GM18499 (cell line): ENCODE measurements at regions not wholly inside any gene's neighbourhood (a gene's known extent, or its start where the extent isn't known, plus 50 kb on each side); places are given as distances from the start of the nearest gene placed in this dataset.
"Not testable (repeated sequence)": the region's sequence is repeated elsewhere in the genome, so short reads cannot be mapped to it uniquely, and the experiment has no call there.

ENCODE experiments used
- ATAC-seq: cut with Tn5 transposase; IDR thresholded peaks from one replicate; pipeline ENCODE4 v1.9.1; 2021; ENCODE audit warnings: moderate number of reproducible peaks; ENCODE audit not compliant: insufficient read depth, unreplicated experiment

DNA sequence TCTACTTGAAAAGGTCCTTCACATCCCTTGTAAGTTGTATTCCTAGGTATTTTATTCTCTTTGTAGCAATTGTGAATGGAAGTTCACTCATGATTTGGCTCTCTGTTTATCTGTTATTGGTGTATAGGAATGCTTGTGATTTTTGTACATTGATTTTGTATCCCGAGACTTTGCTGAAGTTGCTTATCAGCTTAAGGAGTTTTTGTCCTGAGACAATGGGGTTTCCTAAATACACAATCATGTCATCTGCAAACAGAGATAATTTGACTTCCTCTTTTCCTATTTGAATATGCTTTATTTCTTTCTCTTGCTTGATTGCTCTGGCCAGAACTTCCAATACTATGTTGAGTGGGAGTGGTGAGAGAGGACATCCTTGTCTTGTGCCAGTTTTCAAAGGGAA lies 69.8 kb upstream of the MYRIP start:
- not testable (repeated sequence) for ATAC-seq

DNA sequence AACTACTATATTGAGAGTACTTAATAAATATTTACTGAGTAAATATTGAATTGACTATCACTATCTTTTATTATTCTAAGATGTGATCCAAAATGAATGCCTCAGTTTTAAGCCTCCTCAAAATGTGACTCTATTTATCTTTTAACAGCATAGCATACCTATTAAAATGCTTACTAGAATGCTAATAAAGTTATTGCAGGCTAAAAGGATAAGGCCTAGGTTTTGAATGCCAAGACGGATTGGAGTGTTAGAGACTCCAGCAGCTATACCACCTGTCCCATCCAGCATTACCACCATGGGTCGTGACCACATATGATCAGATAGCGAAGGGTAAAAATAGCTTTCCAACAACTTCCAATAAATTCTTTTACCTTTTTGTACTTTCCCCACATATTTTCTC lies 64.7 kb upstream of the MYRIP start:
- no peak for ATAC-seq

- ATAC-seq = no peak
Observed at GRCh38 chr3:39748002-39748401, 61.4 kb upstream of the MYRIP start.

DNA sequence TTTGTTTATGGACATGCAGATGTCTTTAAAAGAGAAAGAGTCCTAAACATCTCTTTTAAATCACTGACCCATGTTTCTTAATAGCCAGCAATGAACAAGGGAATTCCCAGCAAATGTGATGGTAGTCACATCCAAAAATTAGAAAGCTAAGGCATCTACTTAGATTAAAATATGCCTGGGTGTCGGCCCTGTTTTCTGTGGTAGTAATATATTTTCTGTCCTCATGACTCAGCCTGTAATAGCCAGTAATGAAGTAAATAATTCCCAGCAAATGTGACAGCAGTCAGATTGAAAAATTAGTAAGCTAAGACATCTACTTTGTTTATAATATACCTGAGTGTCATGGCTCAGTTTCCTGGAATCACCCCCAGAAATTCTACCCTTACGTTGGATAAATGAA lies 60.6 kb upstream of the MYRIP start:
- ATAC-seq = no peak

DNA sequence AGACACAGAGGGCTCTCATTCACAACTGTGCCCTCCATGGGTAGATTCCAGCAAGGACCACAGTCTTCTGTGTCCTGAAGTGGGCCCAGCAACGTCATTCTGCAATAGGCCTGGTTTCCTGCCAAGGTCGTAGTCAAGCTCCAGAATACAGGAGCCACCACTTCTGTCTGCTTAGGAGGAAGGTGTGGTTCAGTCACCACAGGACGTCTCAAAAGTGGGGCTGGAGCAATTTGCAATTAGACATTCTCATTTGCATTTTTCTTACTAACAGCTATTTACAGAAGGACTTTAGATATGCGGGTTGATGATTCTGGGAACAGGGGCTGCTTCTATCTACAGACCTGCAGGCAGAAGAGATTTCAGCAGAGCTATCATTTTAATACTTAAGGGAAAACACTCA lies 58.7 kb upstream of the MYRIP start:
- ATAC-seq = no peak

GRCh38 chr3:39751286-39751685 lies 58.1 kb upstream of the MYRIP start:
- no peak for ATAC-seq

DNA sequence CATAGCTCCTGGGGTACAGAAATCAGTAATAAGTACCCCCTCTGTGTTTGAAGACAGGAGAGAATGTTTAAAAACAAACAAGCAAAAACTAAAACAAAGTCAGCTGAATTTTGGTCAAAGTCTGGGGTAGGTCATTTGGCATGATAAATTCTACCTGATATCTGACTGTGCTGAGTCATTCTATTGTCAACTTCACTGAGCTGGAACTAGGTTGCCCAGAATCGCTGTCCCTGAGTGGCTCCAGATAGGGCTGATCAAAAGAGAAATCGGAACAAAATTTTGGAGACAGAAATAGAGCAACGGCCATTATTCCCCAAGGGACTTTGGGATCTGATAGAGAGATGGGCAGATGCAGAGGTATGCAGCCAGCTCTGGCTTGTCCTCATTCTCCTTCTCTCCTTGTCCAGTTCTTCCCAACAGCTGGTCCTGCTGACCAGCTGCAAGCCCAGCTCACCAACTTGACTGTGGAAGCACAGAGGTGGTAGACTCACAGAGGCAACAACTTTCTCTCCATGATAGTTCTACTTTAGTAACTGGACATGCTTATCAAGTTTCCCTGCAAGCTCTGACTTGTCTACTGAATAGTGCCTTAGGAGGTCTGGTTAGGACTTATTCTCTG lies 57.3 kb upstream of the MYRIP start:
- no peak for ATAC-seq

DNA sequence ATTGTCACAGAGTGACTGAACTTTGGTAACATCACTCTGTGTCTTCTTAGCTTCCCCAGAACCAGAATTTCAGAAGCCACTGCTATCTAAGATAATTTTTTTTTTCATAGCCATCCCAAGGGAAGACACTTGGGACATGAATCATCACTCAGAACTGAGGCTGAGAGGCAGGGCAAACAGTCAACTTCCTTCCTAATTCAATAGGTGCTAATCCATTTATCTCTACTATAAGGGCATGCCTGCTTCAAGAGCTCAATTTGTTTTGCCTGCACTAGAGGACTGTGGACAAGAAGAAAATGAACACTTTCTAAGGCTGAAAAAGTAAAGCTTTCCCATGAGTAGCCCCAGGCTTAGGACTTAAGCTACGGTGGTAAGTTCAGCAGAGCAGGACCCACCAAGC lies 56.7 kb upstream of the MYRIP start:
- ATAC-seq = no peak

DNA sequence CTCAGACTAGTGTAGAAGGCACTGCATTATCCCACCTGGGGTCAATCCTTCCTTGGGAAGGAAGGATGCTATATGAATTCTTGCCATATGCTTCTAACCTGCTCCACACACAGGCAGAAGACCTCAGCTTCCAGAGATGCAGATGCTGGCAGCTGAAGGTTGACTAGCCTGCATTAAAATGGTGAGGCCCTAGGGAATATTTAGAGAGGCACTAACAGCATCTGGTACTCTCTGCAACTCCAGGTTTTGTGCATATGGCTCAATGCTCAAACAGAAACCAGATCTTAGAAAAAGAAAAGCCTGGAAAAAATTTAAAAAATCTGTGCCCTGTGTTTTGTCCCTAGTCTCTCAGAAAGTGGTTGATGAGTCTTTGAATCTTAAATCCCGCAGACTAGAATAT lies 56.0 kb upstream of the MYRIP start:
- no peak for ATAC-seq

GRCh38 chr3:39754549-39754948 lies 54.9 kb upstream of the MYRIP start:
- peak; percentile 54 for ATAC-seq

GRCh38 chr3:39755100-39755499 lies 54.3 kb upstream of the MYRIP start:
- no peak for ATAC-seq

- ATAC-seq = no peak
Observed at GRCh38 chr3:39757307-39757706, 52.1 kb upstream of the MYRIP start.
